ENCODE measurements at regions not wholly inside any gene's neighbourhood (a gene's known extent, or its start where the extent isn't known, plus 50 kb on each side); places are given as distances from the start of the nearest gene placed in this dataset.
"Not testable (repeated sequence)": the region's sequence is repeated elsewhere in the genome, so short reads cannot be mapped to it uniquely, and the experiment has no call there.

- not testable (repeated sequence) for H3K36me3 Mint-ChIP-seq, H3K4me3 Mint-ChIP-seq, H3K27ac Mint-ChIP-seq, H3K9me3 Mint-ChIP-seq, H3K4me1 Mint-ChIP-seq
- peaks cover 62% of the 10 kb centered on the region for H3K27me3 Mint-ChIP-seq
These were observed 51.7 kb upstream of the GOLGA8A start for GRCh38 chr15:34488973-34489959.

Measured in activated naive CD4-positive, alpha-beta T cell treated with anti-CD3 and anti-CD28 coated beads, Interleukin-2, amount 50 U/mL, for 24 hours (primary cell).